BLaER1 treated with 17β-estradiol and CSF1 and Interleukin-3, amounts not matched to agents 10 nM and 100 nM (cell line): ENCODE measurements at regions not wholly inside any gene's neighbourhood (a gene's known extent, or its start where the extent isn't known, plus 50 kb on each side); places are given as distances from the start of the nearest gene placed in this dataset.

Experiments used
- H3K27ac ChIP-seq, 11 experiments: shearing (Covaris generic); formaldehyde crosslinking; 2 replicates each; pipeline ENCODE4 v1.8.1; 2022
- H3K27me3 ChIP-seq, 11 experiments: shearing (Covaris generic); formaldehyde crosslinking; 2 replicates each; pipeline ENCODE4 v1.8.1; 2022
- H3K36me3 ChIP-seq, 11 experiments: shearing (Covaris generic); formaldehyde crosslinking; 2 replicates each; pipeline ENCODE4 v1.8.1; 2022
- H3K4me1 ChIP-seq, 10 experiments: shearing (Covaris generic); formaldehyde crosslinking; 2 replicates each; pipeline ENCODE4 v1.8.1; 2022
- H3K4me2 ChIP-seq, 11 experiments: shearing (Covaris generic); formaldehyde crosslinking; 2 replicates each; pipeline ENCODE4 v1.8.1; 2022
- H3K4me3 ChIP-seq, 10 experiments: shearing (Covaris generic); formaldehyde crosslinking; 2 replicates each; pipeline ENCODE4 v1.8.1; 2022
- H3K9ac ChIP-seq, 11 experiments: shearing (Covaris generic); formaldehyde crosslinking; 2 replicates each; pipeline ENCODE4 v1.8.1; 2022
- H3K9me3 ChIP-seq, 11 experiments: shearing (Covaris generic); formaldehyde crosslinking; replicated peaks in 1 of 11; 2 replicates each; pipeline ENCODE4 v1.8.1; 2022
- H4K20me1 ChIP-seq, 11 experiments: shearing (Covaris generic); formaldehyde crosslinking; 2 replicates each; pipeline ENCODE4 v1.8.1; 2022
- Cebpa-rat ChIP-seq, 11 experiments: shearing (Covaris generic); IDR thresholded peaks; 2 replicates each; pipeline ENCODE4 v1.8.1; 2022

DNA sequence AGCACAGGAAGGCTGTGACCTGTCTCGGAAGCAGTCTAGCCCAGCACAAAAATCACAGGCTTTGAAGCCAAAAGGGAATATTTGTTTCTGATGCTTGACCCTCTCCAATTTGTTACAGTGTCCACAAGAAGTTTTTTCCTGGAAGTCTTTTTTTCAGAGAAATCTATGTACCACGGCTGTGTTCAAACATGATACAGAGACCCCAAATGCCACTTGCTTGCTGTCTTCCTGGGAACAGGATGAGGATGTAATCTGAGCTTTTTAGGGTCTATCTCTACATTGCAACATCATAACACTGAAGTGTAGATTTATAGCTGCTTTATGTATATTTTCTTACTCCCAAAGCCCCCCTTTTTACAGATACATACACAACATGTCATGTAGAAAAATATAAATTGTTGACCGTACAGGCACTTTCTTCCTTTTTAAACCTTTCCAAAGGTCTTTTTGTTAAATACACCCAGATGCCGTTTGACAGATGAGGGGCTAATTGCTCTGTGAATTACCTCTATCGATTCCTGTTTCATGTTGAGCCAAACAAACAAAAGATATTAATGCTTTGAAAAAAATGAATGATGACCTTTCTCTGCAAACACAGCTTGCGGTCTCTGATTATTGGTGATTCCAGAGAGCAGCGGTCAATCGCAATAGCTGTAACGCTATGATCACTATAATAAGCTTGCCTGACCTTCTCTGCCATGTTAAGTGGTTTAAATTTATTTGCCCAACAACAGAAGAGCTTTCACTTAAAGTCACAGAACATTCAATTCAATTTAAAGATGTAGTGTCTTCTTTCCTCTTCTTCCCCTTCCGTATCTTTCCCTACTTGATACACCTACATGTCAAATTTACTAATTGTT lies 875.9 kb upstream of the NR2F2 start:
- H3K36me3 ChIP-seq = no peaks in the 10 kb centered on the region
- H3K4me3 ChIP-seq = no peak overlapping the region
- peaks cover 0 to 5% (median 0%) of the 10 kb centered on the region in 11 experiments; a peak in 1 of 22 replicates for H3K9me3 ChIP-seq
- no peak overlapping the region for H3K27ac ChIP-seq
- peaks cover 0 to 6% (median 0%) of the 10 kb centered on the region in 11 experiments; a peak in 1 of 22 replicates for H4K20me1 ChIP-seq
- peaks cover 4 to 16% (median 5%) of the 10 kb centered on the region in 10 experiments; a peak in 7 of 20 replicates for H3K4me1 ChIP-seq
- peaks cover 18 to 100% (median 45%) of the 10 kb centered on the region in 11 experiments for H3K27me3 ChIP-seq
- H3K9ac ChIP-seq = no peak overlapping the region
- H3K4me2 ChIP-seq = no peak overlapping the region
- no peak for TF ChIP-seq Cebpa-rat (IDR thresholded peaks at IDR 0.05)

GRCh38 chr15:95457520-95457919 lies 873.0 kb upstream of the NR2F2 start:
- Histone ChIP-seq H3K27ac (no peak overlapping the region), H3K4me2 (no peak overlapping the region), H3K4me3 (no peak overlapping the region), H3K9me3 (peaks cover 0 to 5% (median 0%) of the 10 kb centered on the region in 11 experiments; a peak in 1 of 22 replicates), H3K9ac (no peak overlapping the region), H3K27me3 (peaks cover 0 to 100% (median 18%) of the 10 kb centered on the region in 11 experiments; a peak in 14 of 22 replicates), H4K20me1 (no peaks in the 10 kb centered on the region; a peak in 1 of 22 replicates), H3K4me1 (peaks cover 4 to 16% (median 5%) of the 10 kb centered on the region in 10 experiments; a peak in 7 of 20 replicates), H3K36me3 (no peaks in the 10 kb centered on the region)
- no peak for TF ChIP-seq Cebpa-rat (IDR thresholded peaks at IDR 0.05)

DNA sequence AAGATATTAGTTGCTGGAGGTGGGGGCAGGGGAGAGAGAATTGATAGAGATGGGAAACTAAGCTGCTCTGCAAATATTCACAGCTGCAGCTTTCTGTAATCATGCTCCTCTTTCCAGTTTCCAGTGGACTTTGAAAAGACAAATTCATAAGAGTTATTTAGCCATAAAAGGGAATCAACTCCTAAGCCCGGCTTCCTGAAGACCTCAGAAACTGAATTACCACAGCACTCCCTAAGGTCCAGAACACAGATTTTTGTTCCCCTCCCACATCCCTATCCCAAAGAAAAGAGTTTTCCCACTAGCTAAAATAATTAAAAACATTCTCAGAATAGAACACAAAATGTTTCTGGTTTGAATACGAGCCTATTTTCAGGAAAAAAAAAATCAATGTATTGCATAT lies 871.8 kb upstream of the NR2F2 start:
- no peaks in the 10 kb centered on the region; a peak in 1 of 22 replicates for H4K20me1 ChIP-seq
- no peak overlapping the region for H3K4me2 ChIP-seq
- H3K9ac ChIP-seq = no peak overlapping the region
- H3K27ac ChIP-seq = no peak overlapping the region
- H3K9me3 ChIP-seq = peaks cover 0 to 5% (median 0%) of the 10 kb centered on the region in 11 experiments; a peak in 1 of 22 replicates
- TF ChIP-seq Cebpa-rat (IDR thresholded peaks at IDR 0.05) = no peak
- H3K4me1 ChIP-seq = peaks cover 4 to 16% (median 5%) of the 10 kb centered on the region in 10 experiments; a peak in 7 of 20 replicates
- H3K36me3 ChIP-seq = no peaks in the 10 kb centered on the region
- peaks cover 0 to 98% (median 13%) of the 10 kb centered on the region in 11 experiments; a peak in 14 of 22 replicates for H3K27me3 ChIP-seq
- no peak overlapping the region for H3K4me3 ChIP-seq

DNA sequence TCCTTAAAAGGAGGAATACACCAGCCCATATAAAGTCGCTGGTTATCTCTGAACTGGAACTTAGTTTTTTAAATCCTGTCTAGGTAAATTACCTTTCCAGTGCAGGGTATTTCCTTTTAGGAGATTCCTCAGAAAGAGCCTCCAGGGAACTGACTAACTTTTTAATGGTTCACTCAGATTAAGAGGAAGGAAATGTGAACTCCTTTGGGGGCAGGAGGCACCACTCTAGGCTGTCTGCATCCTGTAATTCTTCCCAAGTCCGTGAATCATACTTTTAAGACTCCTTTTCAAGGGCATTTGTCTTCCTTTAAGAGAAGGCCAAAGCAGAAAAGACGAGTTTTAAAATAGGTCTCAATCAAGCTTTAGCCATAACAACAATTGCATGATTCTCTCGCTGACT lies 871.2 kb upstream of the NR2F2 start:
- H3K27me3 ChIP-seq = peaks cover 0 to 98% (median 8%) of the 10 kb centered on the region in 11 experiments; a peak in 14 of 22 replicates
- no peaks in the 10 kb centered on the region for H3K36me3 ChIP-seq
- no peaks in the 10 kb centered on the region; a peak in 1 of 22 replicates for H4K20me1 ChIP-seq
- peaks cover 4 to 16% (median 5%) of the 10 kb centered on the region in 10 experiments; a peak in 7 of 20 replicates for H3K4me1 ChIP-seq
- no peak overlapping the region for H3K4me3 ChIP-seq
- no peak overlapping the region for H3K9ac ChIP-seq
- no peak for TF ChIP-seq Cebpa-rat (IDR thresholded peaks at IDR 0.05)
- peaks cover 0 to 5% (median 0%) of the 10 kb centered on the region in 11 experiments; a peak in 1 of 22 replicates for H3K9me3 ChIP-seq
- peak overlapping the region in 3 of 11 experiments; percentile 1 to 27 (median 5); a peak in 2 of 22 replicates for H3K4me2 ChIP-seq
- H3K27ac ChIP-seq = no peak overlapping the region

DNA sequence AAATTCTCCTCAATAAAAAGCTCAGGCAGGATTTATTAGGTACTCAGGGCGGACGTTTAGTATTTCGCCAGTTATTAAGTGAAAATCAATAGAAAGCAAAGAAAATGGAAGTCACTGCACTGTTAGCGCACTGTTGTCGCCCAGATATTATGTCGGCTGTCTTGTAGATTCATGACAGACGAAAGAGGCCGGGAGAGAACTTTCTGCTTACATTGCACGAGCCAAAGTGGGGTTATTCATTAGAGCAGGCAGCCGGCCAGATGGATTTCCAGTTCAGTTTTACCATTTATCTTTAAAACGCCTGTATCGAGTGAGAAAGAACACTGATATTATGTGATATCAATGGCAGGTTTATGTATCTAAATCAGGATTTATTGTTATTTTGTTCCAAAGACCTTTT lies 866.0 kb upstream of the NR2F2 start:
- H3K9ac ChIP-seq = no peak overlapping the region
- no peak overlapping the region for H3K4me2 ChIP-seq
- no peaks in the 10 kb centered on the region for H3K9me3 ChIP-seq
- no peak overlapping the region for H3K4me3 ChIP-seq
- no peaks in the 10 kb centered on the region; a peak in 1 of 22 replicates for H4K20me1 ChIP-seq
- no peak for TF ChIP-seq Cebpa-rat (IDR thresholded peaks at IDR 0.05)
- H3K4me1 ChIP-seq = peaks cover 0 to 1% (median under 1%) of the 10 kb centered on the region in 10 experiments; a peak in 4 of 20 replicates
- no peaks in the 10 kb centered on the region for H3K36me3 ChIP-seq
- H3K27ac ChIP-seq = no peak overlapping the region
- H3K27me3 ChIP-seq = peaks cover 0 to 96% (median 0%) of the 10 kb centered on the region in 11 experiments; a peak in 8 of 22 replicates

GRCh38 chr15:95468820-95469219 lies 861.7 kb upstream of the NR2F2 start:
- no peak for TF ChIP-seq Cebpa-rat (IDR thresholded peaks at IDR 0.05)
- Histone ChIP-seq H3K4me3 (no peak overlapping the region), H3K4me1 (no peaks in the 10 kb centered on the region), H3K36me3 (no peaks in the 10 kb centered on the region), H3K27ac (no peak overlapping the region), H4K20me1 (no peaks in the 10 kb centered on the region; a peak in 1 of 22 replicates), H3K9me3 (no peaks in the 10 kb centered on the region), H3K4me2 (no peak overlapping the region), H3K9ac (no peak overlapping the region), H3K27me3 (peaks cover 0 to 89% (median 0%) of the 10 kb centered on the region in 11 experiments; a peak in 6 of 22 replicates)

GRCh38 chr15:95469496-95470000 lies 861.0 kb upstream of the NR2F2 start:
- no peak overlapping the region for H3K4me3 ChIP-seq
- H3K4me2 ChIP-seq = no peak overlapping the region
- H3K4me1 ChIP-seq = no peaks in the 10 kb centered on the region
- H3K9me3 ChIP-seq = no peaks in the 10 kb centered on the region
- no peak overlapping the region for H3K9ac ChIP-seq
- no peaks in the 10 kb centered on the region for H3K36me3 ChIP-seq
- no peak for TF ChIP-seq Cebpa-rat (IDR thresholded peaks at IDR 0.05)
- H3K27ac ChIP-seq = no peak overlapping the region
- peaks cover 0 to 87% (median 0%) of the 10 kb centered on the region in 11 experiments; a peak in 5 of 22 replicates for H3K27me3 ChIP-seq
- H4K20me1 ChIP-seq = no peaks in the 10 kb centered on the region; a peak in 1 of 22 replicates

DNA sequence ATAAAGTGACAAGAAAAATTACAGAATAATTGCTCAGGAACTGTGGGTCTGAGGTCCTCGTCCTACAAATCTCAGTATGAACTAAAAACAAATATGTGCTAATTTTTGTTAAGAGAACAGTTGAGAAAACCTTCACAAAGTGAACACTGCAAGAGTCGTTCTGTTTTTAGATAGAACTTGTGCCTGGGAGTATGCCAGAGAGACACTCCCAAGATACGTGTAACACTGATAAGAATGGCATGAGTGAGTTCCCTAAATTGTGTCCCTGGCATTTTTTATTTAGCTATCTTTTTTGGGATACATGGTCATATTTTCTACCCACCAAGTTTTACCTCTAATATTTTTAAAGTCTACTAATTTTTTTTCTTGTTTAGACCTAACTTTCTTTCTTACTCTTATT lies 860.0 kb upstream of the NR2F2 start:
- Histone ChIP-seq H3K36me3 (no peaks in the 10 kb centered on the region), H3K4me2 (no peak overlapping the region), H3K27me3 (peaks cover 0 to 83% (median 0%) of the 10 kb centered on the region in 11 experiments; a peak in 4 of 22 replicates), H3K9me3 (no peaks in the 10 kb centered on the region), H3K9ac (no peak overlapping the region), H3K27ac (no peak overlapping the region), H3K4me1 (no peaks in the 10 kb centered on the region), H3K4me3 (no peak overlapping the region), H4K20me1 (no peaks in the 10 kb centered on the region; a peak in 1 of 22 replicates)
- no peak for TF ChIP-seq Cebpa-rat (IDR thresholded peaks at IDR 0.05)
